AG09309 (cell line): ENCODE measurements at regions not wholly inside any gene's neighbourhood (a gene's known extent, or its start where the extent isn't known, plus 50 kb on each side); places are given as distances from the start of the nearest gene placed in this dataset.

Experiments
- DNase-seq: peaks from one replicate; pipeline ENCODE4 v3.0.0-alpha.2; 2010; ENCODE audit warnings: low read depth
- H3K4me3 ChIP-seq: 2 replicates; pipeline ENCODE4 v1.5.1; 2011; ENCODE audit warnings: mild to moderate bottlenecking, low read depth, low read length, moderate library complexity; ENCODE audit not compliant: control insufficient read depth
- TF ChIP-seq, protein P1 (sequence below): IDR thresholded peaks from 2 replicates; pipeline ENCODE4 v1.5.1; 2011; ENCODE audit warnings: mild to moderate bottlenecking, low read depth, low read length, inconsistent platforms; ENCODE audit not compliant: insufficient read depth, control insufficient read depth; ENCODE audit errors: missing control alignments

GRCh38 chr9:79465156-79465555, 106.6 kb upstream of the TLE4 start:
- no peak for DNase-seq
- TF ChIP-seq, protein P1, sequence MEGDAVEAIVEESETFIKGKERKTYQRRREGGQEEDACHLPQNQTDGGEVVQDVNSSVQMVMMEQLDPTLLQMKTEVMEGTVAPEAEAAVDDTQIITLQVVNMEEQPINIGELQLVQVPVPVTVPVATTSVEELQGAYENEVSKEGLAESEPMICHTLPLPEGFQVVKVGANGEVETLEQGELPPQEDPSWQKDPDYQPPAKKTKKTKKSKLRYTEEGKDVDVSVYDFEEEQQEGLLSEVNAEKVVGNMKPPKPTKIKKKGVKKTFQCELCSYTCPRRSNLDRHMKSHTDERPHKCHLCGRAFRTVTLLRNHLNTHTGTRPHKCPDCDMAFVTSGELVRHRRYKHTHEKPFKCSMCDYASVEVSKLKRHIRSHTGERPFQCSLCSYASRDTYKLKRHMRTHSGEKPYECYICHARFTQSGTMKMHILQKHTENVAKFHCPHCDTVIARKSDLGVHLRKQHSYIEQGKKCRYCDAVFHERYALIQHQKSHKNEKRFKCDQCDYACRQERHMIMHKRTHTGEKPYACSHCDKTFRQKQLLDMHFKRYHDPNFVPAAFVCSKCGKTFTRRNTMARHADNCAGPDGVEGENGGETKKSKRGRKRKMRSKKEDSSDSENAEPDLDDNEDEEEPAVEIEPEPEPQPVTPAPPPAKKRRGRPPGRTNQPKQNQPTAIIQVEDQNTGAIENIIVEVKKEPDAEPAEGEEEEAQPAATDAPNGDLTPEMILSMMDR = no peak
- no peak overlapping the region for H3K4me3 ChIP-seq

GRCh38 chr9:79469164-79469563, 102.6 kb upstream of the TLE4 start:
- TF ChIP-seq, protein P1 = no peak
- DNase-seq = no peak

DNA sequence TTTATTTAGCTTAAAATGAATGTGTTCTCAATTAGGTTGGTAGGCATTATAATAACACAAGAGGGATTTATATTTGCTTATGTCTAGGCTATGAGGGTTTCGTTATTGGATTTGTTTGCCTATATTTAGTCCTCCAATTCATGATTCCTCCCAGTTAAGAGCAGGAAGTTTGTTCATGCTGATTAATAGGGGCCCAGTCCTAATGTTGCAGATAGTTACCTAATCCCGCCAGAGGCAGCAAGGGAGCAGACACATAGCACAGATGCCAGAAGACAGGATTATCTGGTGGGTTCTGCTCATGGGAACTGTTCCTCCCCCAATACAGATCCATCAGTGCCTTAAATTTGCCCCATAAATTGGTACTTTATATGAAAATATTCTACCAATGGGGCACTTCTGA, 100.8 kb upstream of the TLE4 start:
- TF ChIP-seq, protein P1 = no peak
- no peak for DNase-seq
- H3K4me3 ChIP-seq = no peak overlapping the region

More at GRCh38 chr9:79469164-79469563, 102.6 kb upstream of the TLE4 start:
- H3K4me3 ChIP-seq = no peak overlapping the region

GRCh38 chr9:79471580-79472543, 99.9 kb upstream of the TLE4 start:
- H3K4me3 ChIP-seq = no peak overlapping the region
- peak; percentile 53 for DNase-seq
- TF ChIP-seq, protein P1 = peak; percentile 54

DNA sequence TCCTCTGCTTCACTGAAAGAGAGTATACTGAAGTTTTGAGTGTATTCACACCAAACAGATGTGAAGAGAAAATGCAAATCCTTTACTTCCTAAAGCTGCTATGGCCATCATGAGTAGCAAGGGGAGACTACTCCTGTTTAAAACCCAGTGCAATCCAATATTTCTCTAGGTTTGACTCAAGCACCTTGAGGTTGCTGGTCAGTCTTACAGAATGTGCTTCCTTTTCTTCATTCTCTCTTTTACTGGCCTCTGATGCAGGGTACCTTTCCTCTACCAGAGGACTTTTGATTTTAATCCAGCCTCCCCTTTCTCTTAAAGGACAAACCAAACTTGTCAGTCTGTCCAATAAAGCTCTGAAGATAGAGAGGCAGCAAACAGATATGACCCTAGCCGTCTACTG, 98.1 kb upstream of the TLE4 start:
- TF ChIP-seq, protein P1 = no peak
- no peak for DNase-seq
- H3K4me3 ChIP-seq = no peak overlapping the region

- no peak overlapping the region for H3K4me3 ChIP-seq
- TF ChIP-seq, protein P1 = no peak
- DNase-seq = no peak
Observed at GRCh38 chr9:79477241-79477840, 94.4 kb upstream of the TLE4 start.
